GM19463 (cell line): ENCODE measurements at regions not wholly inside any gene's neighbourhood (a gene's known extent, or its start where the extent isn't known, plus 50 kb on each side); places are given as distances from the start of the nearest gene placed in this dataset.

Experiments used
- ATAC-seq: cut with Tn5 transposase; IDR thresholded peaks from one replicate; pipeline ENCODE4 v1.9.1; 2021; ENCODE audit warnings: mild to moderate bottlenecking, moderate library complexity; ENCODE audit not compliant: unreplicated experiment

- ATAC-seq: no peak
Measured at GRCh38 chr9:626596-626995, 214.9 kb upstream of the DMRT1 start.

GRCh38 chr9:627336-627970 is 214.0 kb upstream of the DMRT1 start:
- no peak for ATAC-seq

- ATAC-seq: no peak
Measured at GRCh38 chr9:629146-629545, 212.4 kb upstream of the DMRT1 start.

GRCh38 chr9:630817-631216 is 210.7 kb upstream of the DMRT1 start:
- ATAC-seq: no peak

DNA sequence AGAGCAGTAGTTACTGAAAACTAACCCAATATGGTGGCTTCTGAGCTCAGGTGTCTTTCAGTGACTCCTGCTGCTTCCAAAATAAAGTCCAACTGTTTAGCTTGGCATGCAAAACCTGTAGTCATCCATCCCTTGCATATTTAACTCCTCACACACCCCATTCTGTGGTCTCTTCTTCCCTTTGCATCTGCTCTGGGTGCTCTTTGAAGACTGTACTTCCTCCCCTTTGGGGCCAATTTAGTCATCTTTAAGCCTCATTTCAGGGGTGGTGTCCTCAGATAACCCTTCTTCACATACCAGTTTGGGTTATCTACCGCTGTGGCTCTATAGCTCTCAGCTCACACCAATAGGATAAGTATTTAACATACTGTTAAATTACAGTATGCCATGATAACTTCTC is 209.9 kb upstream of the DMRT1 start:
- no peak for ATAC-seq

DNA sequence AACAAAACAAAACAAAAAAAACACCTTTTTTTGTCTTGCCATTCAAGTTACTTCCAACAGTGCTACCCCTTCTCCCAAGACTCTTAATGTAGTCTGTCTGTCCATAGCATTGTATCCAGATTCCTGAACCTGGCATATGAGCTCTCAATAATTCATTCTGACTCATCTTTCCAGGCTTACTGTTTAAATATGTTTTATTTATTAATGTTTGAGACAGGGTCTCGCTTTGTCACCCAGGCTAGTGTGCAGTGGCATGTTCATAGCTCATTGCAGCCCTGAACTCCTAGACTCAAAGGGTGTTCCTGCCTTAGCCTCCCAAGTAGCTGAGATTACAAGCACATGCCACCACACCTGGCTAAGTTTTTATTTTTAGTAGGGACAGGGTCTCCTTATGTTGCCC is 208.0 kb upstream of the DMRT1 start:
- ATAC-seq: no peak

DNA sequence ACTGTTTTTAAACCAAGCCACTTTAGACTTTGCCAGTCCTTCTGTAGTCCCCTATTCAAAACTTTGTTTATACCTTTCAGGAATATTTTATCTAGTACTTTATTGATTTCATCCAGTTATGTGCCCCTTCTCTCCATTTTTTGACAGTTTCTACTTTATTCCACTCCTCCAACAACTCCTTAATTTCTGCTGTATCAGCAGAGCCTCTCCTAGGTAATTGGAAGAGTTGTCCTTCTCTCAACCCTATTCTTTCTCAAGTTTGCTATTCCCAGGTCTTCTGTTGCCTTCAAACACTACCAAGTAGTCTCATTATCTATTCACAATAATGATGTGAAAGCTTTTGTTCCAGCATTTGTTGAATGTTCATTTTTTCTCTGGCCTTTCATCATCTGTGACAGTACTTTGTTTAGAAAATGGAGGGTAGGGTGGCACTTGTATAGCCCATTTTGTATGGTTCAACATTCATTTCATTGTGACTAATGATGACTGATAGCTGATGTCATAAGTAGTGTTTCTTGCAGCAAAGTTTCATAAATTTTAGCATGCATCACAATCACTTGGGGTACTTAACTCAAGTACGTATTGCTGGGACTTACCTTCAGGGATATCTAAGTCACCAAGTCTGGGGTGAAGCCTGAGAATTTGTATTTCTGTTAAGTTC is 204.4 kb upstream of the DMRT1 start:
- no peak for ATAC-seq

GRCh38 chr9:638152-638551 is 203.3 kb upstream of the DMRT1 start:
- ATAC-seq: no peak

DNA sequence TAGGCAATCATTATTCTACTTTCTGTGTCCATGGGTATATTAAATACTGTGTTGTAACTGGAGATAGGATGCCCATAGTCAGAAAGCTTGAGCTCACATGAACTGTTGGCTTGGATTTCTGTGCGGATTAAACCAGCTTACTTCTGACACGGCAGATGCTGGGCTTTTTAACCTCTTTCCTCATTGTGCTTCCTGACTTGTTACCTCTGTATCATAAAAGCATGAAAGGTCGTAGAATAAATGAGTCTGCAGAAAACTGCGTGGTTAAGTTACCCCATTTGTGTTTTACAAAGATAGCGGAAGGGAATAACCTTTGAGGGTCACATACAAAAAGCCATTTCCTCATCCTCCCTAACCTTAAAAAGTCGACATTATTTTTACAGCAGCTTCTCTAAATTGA is 199.5 kb upstream of the DMRT1 start:
- ATAC-seq: no peak

DNA sequence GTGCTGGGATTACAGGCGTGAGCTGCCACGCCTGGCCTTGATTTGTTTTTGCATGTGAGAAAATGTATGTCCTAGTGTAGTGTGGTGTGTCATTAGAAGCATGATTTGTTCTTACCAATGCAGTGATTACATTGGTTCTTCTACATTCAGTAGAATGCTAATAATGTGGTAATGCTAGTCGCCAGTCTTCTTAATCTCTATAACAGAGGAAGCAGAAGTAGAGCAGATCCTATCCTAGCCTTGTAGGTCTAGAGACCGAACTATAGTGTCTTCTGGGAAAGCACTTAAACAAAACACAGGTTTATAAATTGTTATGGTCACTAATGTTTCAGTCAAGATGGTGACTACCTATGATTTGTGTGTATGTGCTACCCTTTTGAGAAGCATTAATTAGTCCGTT is 197.5 kb upstream of the DMRT1 start:
- no peak for ATAC-seq

GRCh38 chr9:647522-647921 is 194.0 kb upstream of the DMRT1 start:
- no peak for ATAC-seq

DNA sequence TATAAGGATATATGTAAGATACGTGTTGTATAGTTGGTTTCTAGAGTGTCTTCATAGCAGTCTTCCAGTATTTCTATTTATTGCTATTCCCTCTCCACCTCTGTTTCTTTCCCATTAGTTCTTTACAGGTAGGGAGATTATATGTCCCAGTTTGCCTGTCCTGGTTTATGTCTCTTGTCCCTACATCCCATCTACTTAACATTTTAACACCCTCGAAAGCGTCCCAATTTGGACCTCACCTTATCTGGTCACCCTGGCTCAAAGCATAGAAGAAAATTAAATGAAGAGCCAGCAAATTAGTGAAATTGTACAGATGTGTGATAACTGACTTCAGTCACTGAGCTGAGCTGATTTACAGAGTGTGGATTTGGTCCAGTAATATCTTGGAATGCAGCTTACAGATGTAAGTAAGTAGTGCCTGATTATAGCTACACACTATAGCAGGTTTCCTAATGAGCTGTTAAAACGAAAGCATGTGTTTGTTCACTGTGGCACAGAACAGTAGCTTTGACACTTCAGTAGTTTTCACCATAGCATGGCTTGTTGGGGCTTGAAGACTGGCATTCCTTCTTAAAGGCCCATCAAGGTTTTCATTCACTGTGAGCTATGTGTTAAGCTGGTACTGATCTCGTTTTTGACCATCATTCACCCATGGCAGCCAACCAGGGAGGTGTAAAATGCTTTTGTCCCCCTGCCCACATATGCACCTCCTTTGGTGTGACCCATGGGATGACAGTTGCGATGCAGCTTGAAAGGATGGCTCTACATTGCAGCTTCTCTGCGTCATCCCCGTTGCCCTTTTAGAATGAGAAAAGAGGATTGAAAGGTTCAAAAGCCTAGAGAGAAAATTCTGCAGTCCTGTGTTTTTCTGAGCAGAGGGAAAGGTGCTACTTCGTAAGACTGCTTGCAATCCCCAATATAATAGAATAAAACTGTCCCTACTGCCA is 192.1 kb upstream of the DMRT1 start:
- ATAC-seq: no peak

DNA sequence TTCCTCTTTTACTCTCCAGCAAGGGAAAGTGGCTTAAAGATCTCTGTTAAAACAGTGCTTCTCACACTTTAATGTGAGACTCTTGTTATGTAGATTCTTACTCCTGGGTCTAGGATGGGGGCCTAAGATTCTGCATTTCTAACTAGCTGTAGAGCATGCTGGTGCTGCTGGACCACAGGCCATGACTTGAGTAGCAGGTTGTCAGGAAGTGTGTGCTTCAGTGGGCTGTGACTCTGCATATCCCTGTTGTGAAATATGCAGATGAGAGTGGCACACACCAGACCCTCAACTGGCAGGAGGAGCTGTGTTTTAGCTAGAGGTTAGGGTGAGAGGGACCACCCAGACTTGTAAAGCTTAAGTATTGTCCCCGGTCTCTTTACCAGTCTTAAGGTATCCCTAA is 191.1 kb upstream of the DMRT1 start:
- no peak for ATAC-seq

- no peak for ATAC-seq
Measured at GRCh38 chr9:651371-651770, 190.1 kb upstream of the DMRT1 start.

DNA sequence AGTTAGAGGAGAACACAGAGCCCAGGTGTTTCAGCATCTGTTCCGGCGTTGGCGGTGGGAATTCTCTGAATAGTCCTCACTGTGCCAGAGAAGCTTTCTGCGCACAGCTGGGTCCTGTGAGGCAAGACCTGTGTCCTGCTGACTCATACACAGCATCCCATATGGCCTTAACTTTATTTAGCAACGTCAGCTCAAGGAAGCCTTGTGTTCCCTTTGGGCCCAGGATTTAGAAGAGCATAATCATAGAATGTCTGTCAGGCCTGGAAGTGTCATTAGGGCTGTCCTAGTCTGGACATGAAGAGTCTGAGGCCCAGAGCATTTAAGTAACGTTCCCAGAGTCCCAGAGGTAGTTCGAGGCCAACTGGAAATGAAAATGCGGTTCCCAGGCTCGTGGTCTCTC is 188.6 kb upstream of the DMRT1 start:
- no peak for ATAC-seq

- no peak for ATAC-seq
Measured at GRCh38 chr9:653421-653820, 188.1 kb upstream of the DMRT1 start.

GRCh38 chr9:653856-654387 is 187.6 kb upstream of the DMRT1 start:
- no peak for ATAC-seq

DNA sequence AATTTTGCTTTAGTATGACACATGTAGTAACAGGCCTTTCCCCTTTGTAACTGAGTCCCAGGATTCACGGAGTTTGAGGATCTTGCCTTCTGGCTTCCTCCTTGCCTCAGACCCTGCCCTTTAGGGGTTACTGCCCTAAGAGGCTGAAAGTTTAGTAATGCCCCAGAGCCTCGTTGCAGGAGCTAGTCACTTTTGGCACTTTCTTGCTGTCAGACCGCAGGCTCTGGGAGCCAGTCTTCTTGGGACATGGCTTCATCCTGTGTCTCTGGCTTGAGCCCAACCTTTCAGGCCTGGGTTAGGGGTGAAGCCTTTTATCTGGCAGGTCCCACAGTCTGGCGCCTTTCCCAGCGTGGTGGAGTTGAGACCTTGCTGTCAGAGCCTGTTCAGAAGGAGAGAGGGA is 185.6 kb upstream of the DMRT1 start:
- no peak for ATAC-seq

DNA sequence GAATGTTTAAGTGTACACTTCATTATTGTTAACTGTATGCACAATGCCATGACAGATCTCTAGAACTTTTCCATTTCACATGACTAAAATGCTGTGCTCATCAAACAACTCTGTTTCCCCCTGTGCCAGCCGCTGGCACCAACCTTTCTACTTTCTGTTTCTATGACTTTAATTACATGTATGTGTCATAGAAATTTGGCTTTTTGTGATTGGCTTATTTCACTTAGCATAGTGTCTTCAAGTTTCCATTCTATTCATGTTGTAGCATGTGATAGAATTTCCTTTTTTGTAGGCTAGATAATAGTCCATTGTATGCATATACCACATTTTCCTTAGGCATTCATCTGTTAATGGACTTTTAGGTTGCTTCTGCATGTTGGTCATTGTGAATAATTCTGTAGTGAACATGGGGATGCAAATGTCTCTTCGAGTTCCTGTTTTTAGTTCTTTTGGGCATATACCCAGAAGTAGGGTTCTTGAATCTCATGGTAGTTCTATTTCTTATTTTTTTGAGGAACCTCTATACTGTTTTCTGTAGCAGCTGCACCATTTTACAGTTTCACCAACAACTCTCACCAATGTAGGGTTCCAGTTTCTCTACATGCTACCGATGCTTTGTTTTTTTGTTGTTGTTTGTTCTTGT is 184.4 kb upstream of the DMRT1 start:
- no peak for ATAC-seq

DNA sequence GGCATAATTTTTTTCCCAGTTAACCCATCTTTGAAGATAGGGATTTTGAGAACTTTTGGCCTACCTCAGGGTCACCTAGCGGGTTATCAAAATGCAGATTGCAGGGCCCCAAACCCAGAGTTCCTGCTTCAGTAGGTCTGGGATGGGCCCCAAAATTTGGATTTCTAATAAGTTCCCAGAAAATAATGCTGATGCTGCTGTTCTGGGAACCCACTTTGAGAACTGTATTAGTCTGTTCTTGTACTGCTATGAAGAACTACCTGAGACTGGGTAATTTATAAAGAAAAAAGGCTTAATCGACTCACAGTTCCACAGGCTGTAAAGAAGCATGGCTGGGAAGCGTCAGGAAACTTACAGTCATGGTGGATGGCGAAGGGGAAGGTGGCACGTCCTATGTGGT is 182.2 kb upstream of the DMRT1 start:
- ATAC-seq: no peak

DNA sequence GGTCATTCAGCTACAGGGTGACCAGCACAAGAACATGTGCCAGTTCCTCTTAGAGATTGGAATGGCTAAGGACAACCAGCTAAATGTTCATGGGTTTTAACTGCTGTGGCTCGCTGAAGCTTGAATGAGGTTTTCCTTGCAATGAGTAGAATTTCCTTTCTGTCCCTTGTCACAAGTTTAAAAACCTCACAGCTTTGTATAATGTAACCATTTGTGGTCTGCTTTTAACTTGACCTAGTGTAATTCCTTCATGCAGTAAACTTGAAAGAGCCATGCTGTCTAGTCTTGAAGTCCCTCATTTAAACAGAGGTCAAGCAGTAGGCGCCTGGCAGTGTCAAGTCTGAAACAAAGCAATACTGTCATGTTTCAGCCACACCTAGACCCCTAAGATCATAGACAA is 181.3 kb upstream of the DMRT1 start:
- ATAC-seq: no peak
